Activated CD4-positive, alpha-beta T cell treated with anti-CD3 and anti-CD28 coated beads, Interleukin-2, Interleukin-4, amounts not matched to agents 100 ng/mL and 50 ng/mL, durations not matched to agents 16 hours and 8 hours (primary cell): ENCODE measurements at regions not wholly inside any gene's neighbourhood (a gene's known extent, or its start where the extent isn't known, plus 50 kb on each side); places are given as distances from the start of the nearest gene placed in this dataset.

Experiments
- DNase-seq: peaks from one replicate; pipeline ENCODE4 v3.0.0-alpha.2; 2020; ENCODE audit warnings: low spot score

DNA sequence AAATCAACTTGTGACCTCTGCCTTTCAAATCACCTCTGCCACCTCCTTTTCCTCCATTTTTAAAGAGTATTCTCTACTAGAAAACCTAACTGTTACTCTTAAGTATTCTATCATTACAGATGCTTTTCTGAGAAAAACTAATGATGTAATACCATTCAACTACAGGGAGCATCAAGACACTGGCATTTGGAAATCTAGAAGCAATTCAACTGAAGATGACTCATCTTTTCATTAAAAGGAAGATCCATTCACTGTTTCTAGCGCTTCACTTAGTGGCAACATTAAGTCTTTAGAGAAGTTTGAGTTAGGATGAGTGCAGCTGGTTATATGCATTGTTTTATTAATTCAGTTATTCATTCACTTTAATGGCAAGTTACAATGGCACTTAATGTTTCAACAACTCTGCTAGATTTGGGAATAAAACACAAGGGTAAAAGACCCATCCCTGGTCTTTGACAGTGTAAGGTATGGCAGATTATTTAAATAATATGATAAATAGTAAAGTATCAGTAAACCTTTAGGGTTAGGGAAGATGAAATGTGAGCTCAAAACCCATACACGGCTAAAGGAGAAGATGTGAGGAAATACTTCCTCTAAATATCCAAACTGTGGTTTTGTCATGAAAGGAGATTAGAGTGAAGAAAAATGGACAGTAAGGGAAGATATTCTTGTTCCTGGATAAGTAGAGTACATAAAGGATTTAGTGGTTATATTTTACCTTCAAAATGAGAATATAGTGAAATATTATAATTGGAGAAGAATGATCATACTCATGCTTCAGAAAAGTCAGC, 61.7 kb downstream of the KCNJ2 start:
- DNase-seq: no peak

GRCh38 chr17:70232466-70232865, 63.1 kb downstream of the KCNJ2 start:
- no peak for DNase-seq

- DNase-seq: no peak
Measured at GRCh38 chr17:70235252-70235651, 65.9 kb downstream of the KCNJ2 start.

- no peak for DNase-seq
Measured at GRCh38 chr17:70238228-70238627, 68.9 kb downstream of the KCNJ2 start.

DNA sequence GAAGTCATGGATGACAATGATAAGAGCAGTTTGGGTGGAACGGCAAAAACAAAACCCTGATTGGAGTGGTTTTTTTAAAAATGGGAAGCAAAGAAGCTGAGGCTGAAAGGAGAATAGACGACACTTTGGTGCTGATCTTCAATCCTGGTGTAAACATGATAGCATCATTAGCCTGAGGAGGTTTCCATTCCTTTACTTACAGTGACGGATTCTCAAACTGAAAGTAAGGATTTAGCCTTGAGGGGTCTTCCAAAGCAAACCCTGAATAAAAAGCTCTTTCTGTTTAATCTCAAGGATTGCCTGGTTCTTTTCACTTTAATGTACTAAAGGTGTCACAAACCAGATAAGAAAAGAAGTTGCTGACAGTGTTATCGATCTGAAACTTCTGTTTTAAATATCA, 69.3 kb downstream of the KCNJ2 start:
- DNase-seq: no peak

DNA sequence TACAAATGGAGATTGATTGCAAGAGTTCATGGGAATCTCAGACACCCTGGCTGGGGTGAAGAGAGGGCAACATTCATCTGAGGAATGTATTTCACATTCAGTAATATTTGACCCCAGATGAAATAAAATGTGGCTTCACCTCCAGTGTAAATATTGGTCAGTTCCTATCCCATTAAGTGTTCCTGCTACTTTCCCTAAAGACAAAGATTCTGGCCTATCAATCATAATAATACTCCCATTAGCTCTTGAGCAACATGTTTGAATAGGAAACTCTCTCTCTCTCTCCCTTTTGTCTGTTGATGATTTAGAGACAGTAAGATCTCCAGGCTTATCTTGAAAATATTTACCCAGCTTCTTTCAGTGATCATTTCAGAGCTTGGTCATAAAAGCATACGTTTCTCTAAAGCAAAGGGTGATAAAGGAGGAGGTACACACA, 70.1 kb downstream of the KCNJ2 start:
- no peak for DNase-seq

GRCh38 chr17:70241071-70241470, 71.7 kb downstream of the KCNJ2 start:
- no peak for DNase-seq

- no peak for DNase-seq
Measured at GRCh38 chr17:70242781-70243437, 73.6 kb downstream of the KCNJ2 start.

GRCh38 chr17:70251706-70252105, 82.4 kb downstream of the KCNJ2 start:
- no peak for DNase-seq

- DNase-seq: no peak
Measured at GRCh38 chr17:70254735-70255460, 85.6 kb downstream of the KCNJ2 start.

GRCh38 chr17:70256751-70257150, 87.4 kb downstream of the KCNJ2 start:
- no peak for DNase-seq

- no peak for DNase-seq
Measured at GRCh38 chr17:70258465-70258864, 89.1 kb downstream of the KCNJ2 start.

GRCh38 chr17:70259400-70259799, 90.1 kb downstream of the KCNJ2 start:
- DNase-seq: no peak

- no peak for DNase-seq
Measured at GRCh38 chr17:70261170-70261569, 91.8 kb downstream of the KCNJ2 start.

DNA sequence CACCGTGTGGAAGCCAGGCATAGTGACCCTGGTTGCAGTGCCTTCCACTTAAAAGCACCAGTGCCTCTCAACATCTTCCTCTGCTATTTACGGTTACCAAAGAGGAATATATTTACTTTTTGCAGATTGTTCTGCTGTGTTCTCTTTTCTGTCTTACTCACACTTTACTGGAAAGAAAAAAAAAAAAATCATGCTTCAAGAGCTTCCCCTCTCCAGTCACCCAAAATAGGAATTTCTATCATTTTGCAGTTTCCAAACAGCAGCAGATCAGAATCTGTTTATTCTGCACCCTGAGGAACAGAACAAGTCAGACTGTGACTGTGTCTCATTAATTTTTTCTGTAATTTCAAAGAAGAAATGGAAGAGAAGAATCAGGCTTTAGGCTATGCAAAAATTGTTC, 96.1 kb downstream of the KCNJ2 start:
- DNase-seq: no peak

- no peak for DNase-seq
Measured at GRCh38 chr17:70266394-70266793, 97.1 kb downstream of the KCNJ2 start.

DNA sequence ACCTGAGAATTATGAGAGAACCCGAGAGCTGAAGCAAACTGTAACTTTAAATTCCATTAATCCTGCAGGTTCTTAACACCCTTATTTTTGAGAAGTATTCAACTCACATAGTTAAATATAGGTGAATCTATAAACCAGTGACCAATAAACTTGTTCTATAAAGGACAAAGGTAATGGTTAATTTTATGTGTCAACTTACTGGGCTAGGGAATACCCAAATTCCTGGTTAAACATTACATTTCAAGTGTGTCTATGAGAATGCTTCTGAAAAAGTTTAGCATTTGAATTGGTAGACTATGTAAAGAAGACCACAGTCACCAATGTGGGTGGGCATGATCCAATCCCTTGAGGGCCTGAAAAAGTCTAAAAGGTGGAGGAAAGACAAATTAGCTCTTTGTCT, 99.1 kb downstream of the KCNJ2 start:
- no peak for DNase-seq

DNA sequence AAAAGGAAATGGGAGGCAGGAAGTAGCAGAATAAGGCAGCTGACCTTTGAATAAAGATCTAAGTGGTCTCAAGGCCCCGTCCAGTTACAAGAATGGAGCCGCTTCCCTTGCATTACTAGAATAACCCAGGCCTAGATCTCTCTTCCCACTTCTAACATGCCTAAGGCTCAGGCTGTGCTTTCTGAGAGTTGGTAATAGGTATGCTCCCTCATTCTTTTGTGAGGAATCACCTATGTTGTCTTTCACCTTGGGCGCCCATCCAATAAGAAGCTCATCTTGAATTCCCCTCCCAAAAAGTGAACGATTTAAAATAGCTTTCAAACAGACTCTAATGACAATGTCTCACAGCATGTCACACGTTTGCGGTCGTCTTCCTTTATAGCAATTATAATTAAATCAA, 101.2 kb downstream of the KCNJ2 start:
- no peak for DNase-seq

- DNase-seq: no peak
Measured at GRCh38 chr17:70271200-70271599, 101.9 kb downstream of the KCNJ2 start.

GRCh38 chr17:70271672-70272071, 102.3 kb downstream of the KCNJ2 start:
- no peak for DNase-seq

DNA sequence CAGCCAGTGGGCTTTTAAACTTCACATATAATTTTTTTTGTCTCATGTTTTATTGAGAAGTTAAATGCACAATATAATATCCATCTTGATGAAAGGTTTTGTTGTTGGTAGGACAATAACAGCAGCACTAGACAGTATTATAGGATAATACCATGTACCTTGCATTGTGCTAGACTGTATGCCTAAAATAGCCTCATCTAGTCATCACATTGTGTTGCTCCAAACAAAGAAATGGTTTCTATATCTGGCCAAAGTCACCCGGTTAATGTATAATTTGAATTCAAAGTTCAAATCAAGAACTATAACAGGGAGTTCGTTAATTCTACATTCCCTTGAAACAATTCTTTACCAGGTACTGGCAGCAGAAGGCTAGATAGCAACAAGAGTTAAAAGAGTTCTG, 104.9 kb downstream of the KCNJ2 start:
- DNase-seq: no peak

DNA sequence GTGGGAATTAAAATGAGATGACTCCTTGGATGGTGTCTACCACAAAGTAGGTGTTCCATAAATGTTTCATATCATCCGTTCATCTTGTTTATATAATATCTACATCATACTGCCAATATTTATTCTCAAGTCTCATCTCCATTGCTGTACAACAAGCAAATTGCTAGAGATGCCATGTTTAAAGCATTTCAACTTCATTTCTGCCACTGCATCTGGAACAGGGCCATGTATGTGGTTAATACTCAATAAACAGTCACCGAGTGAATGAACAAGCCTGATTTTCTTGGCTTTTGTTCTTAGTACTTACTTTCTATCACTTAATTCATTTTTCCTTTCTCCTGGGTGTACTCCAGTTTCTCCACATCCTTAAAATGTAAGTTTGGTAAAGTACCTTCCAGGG, 107.6 kb downstream of the KCNJ2 start:
- no peak for DNase-seq

DNA sequence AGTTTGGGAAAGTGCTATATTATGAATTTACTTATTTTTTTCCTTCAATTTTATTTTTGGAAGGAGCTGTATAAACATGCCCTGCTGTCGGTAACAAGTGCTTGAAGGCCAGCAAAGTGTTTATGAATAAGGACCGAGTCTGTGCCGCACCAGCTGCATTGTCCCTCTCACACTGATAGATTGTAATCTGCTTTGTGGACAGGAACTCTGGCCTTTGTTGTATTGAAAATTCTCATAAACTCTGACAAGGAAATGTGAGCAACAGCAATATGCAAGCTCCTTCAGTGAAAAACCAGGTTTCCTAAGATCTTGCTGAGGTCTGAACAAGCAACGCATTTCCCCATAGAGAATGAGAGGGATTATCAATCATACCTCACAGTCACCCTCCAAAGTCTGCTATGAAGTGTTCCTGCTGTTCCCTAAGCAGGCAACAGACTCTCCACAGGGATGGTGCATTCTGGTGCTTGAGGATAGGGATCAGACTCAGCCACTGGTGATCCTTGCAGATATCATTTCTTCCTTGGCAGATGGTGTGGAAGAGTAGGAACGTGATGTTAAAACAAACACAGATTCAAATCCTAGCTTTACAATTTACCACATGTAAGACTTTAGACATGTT, 109.6 kb downstream of the KCNJ2 start:
- DNase-seq: no peak
